ENCODE measurements at regions not wholly inside any gene's neighbourhood (a gene's known extent, or its start where the extent isn't known, plus 50 kb on each side); places are given as distances from the start of the nearest gene placed in this dataset.
"Not testable (repeated sequence)": the region's sequence is repeated elsewhere in the genome, so short reads cannot be mapped to it uniquely, and the experiment has no call there.

- Mint-ChIP-seq H3K9me3 (ENCODE audit: low read depth, unreplicated experiment) (no peaks in the 10 kb centered on the region), H3K4me3 (ENCODE audit: low read depth, unreplicated experiment) (no peak overlapping the region), H3K36me3 (ENCODE audit: insufficient read depth, unreplicated experiment) (no peaks in the 10 kb centered on the region), H3K27ac (ENCODE audit: unreplicated experiment) (no peak overlapping the region), H3K4me1 (ENCODE audit: low read depth, unreplicated experiment) (no peaks in the 10 kb centered on the region), H3K27me3 (ENCODE audit: unreplicated experiment) (peaks cover 5% of the 10 kb centered on the region)
- no peak for DNase-seq
- intact Hi-C loops (cut with micrococcal nuclease; ENCODE audit: unreplicated experiment) = no loop called here
- CTCF ChIA-PET = no interaction called here
- no TSS peak for BruUV-seq (replicated peaks)
- no peak for TF ChIP-seq CTCF (IDR thresholded peaks at IDR 0.05; ENCODE audit: unreplicated experiment)
Measured at GRCh38 chr2:47728551-47728950, 54.4 kb upstream of the MSH6 start.

- no peak for DNase-seq
- no TSS peak for BruUV-seq (replicated peaks)
- H3K27me3 Mint-ChIP-seq (ENCODE audit: unreplicated experiment) = no peaks in the 10 kb centered on the region
- no peaks in the 10 kb centered on the region for H3K4me1 Mint-ChIP-seq (ENCODE audit: low read depth, unreplicated experiment)
- no peaks in the 10 kb centered on the region for H3K9me3 Mint-ChIP-seq (ENCODE audit: low read depth, unreplicated experiment)
- TF ChIP-seq CTCF (IDR thresholded peaks at IDR 0.05; ENCODE audit: unreplicated experiment) = no peak
- H3K36me3 Mint-ChIP-seq (ENCODE audit: insufficient read depth, unreplicated experiment) = no peaks in the 10 kb centered on the region
- H3K27ac Mint-ChIP-seq (ENCODE audit: unreplicated experiment) = no peak overlapping the region
- CTCF ChIA-PET = no interaction called here
- intact Hi-C loops (cut with micrococcal nuclease; ENCODE audit: unreplicated experiment) = no loop called here
- H3K4me3 Mint-ChIP-seq (ENCODE audit: low read depth, unreplicated experiment) = no peak overlapping the region
Measured at GRCh38 chr2:47727956-47728355, 55.0 kb upstream of the MSH6 start.

GRCh38 chr2:47726978-47727377, 56.0 kb upstream of the MSH6 start:
- H3K9me3 Mint-ChIP-seq (ENCODE audit: low read depth, unreplicated experiment); BruUV-seq (replicated peaks); CTCF ChIA-PET; H3K4me1 Mint-ChIP-seq (ENCODE audit: low read depth, unreplicated experiment); intact Hi-C loops (cut with micrococcal nuclease; ENCODE audit: unreplicated experiment); H3K36me3 Mint-ChIP-seq (ENCODE audit: insufficient read depth, unreplicated experiment); DNase-seq; H3K27ac Mint-ChIP-seq (ENCODE audit: unreplicated experiment); H3K4me3 Mint-ChIP-seq (ENCODE audit: low read depth, unreplicated experiment); H3K27me3 Mint-ChIP-seq (ENCODE audit: unreplicated experiment): not testable (repeated sequence)

- CTCF ChIA-PET = no interaction called here
- intact Hi-C loops (cut with micrococcal nuclease; ENCODE audit: unreplicated experiment) = no loop called here
- DNase-seq = no peak
- Mint-ChIP-seq H3K4me3 (ENCODE audit: low read depth, unreplicated experiment) (no peak overlapping the region), H3K4me1 (ENCODE audit: low read depth, unreplicated experiment) (no peaks in the 10 kb centered on the region), H3K27me3 (ENCODE audit: unreplicated experiment) (peaks cover 7% of the 10 kb centered on the region), H3K9me3 (ENCODE audit: low read depth, unreplicated experiment) (no peaks in the 10 kb centered on the region), H3K36me3 (ENCODE audit: insufficient read depth, unreplicated experiment) (no peaks in the 10 kb centered on the region), H3K27ac (ENCODE audit: unreplicated experiment) (no peak overlapping the region)
- no peak for TF ChIP-seq CTCF (IDR thresholded peaks at IDR 0.05; ENCODE audit: unreplicated experiment)
- BruUV-seq (replicated peaks) = no TSS peak
Measured at GRCh38 chr2:47725808-47726207, 57.1 kb upstream of the MSH6 start.

- no peak for TF ChIP-seq CTCF (IDR thresholded peaks at IDR 0.05; ENCODE audit: unreplicated experiment)
- CTCF ChIA-PET = no interaction called here
- Mint-ChIP-seq H3K36me3 (ENCODE audit: insufficient read depth, unreplicated experiment) (no peaks in the 10 kb centered on the region), H3K4me1 (ENCODE audit: low read depth, unreplicated experiment) (no peaks in the 10 kb centered on the region), H3K9me3 (ENCODE audit: low read depth, unreplicated experiment) (no peaks in the 10 kb centered on the region), H3K4me3 (ENCODE audit: low read depth, unreplicated experiment) (no peak overlapping the region), H3K27ac (ENCODE audit: unreplicated experiment) (no peak overlapping the region), H3K27me3 (ENCODE audit: unreplicated experiment) (peaks cover 15% of the 10 kb centered on the region)
- DNase-seq = no peak
- intact Hi-C loops (cut with micrococcal nuclease; ENCODE audit: unreplicated experiment) = no loop called here
- no TSS peak for BruUV-seq (replicated peaks)
Measured at GRCh38 chr2:47724221-47724981, 58.5 kb upstream of the MSH6 start.

All from Calu3 (cell line).